ENCODE measurements at regions not wholly inside any gene's neighbourhood (a gene's known extent, or its start where the extent isn't known, plus 50 kb on each side); places are given as distances from the start of the nearest gene placed in this dataset.

DNA sequence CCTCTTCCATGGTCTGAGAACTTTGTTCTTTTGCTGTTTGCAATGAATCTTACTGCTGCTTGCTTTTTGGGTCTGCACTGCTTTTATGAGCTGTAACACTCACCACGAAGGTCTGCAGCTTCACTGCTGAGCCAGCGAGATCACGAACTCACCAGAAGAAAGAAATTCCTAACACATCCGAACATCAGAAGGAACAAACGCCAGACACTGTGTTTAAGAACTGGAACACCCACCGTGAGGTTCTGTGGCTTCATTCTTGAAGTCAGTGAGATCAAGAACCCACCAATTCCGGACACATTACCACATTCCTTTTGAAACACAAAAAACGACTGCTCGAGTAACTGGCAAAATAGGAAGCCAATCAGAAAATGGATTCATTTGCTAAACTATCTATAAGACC is 471.8 kb downstream of the TFAP2A start:
- intact Hi-C loops (cut with micrococcal nuclease), result no loop called here

- intact Hi-C loops (cut with micrococcal nuclease), result no loop called here
These were observed 472.7 kb downstream of the TFAP2A start for GRCh38 chr6:9942131-9942530.

DNA sequence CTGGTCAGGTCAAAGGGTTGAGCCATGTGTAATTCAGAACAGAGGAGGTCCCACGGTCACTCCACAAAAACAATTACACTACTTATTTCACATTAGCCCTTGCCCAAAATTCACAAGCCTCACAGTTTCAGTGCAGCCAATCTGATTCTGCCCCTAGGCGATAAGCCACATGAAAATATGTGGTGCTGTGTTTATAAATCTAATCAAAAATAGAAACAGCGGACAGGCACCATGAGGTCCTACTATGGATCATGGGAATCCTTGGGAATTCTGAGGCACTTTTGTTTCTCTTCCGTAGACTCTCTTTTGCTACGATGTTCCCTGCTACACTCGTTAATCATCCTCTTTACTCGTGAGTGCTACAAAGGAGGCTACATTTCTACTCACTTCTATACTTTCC is 476.1 kb downstream of the TFAP2A start:
- intact Hi-C loops (cut with micrococcal nuclease), result no loop called here

GRCh38 chr6:9937031-9937763 is 477.7 kb downstream of the TFAP2A start:
- intact Hi-C loops (cut with micrococcal nuclease), result no loop called here

- intact Hi-C loops (cut with micrococcal nuclease), result no loop called here
These were observed 478.3 kb downstream of the TFAP2A start for GRCh38 chr6:9936551-9936950.

GRCh38 chr6:9933677-9934076 is 481.2 kb downstream of the TFAP2A start:
- intact Hi-C loops (cut with micrococcal nuclease), result no loop called here

DNA sequence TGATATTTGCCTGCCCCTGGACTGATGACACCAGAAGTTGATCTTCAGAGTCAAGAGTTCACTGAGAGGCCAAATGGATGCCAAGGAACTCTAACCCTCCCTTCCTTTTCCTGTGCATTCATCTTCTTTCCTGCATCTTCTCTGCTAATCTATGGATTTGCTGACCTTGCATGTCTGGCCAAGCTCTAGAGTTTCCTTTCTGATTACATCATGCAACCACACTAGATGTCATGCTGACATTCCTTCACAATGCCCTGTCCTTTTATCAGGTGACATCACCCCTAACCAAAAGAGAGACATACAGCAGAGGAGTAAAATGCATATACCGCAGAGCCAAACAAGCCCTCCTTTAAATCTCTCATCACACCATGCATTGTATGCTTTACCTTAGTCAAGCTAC is 487.6 kb downstream of the TFAP2A start:
- intact Hi-C loops (cut with micrococcal nuclease), result no loop called here

DNA sequence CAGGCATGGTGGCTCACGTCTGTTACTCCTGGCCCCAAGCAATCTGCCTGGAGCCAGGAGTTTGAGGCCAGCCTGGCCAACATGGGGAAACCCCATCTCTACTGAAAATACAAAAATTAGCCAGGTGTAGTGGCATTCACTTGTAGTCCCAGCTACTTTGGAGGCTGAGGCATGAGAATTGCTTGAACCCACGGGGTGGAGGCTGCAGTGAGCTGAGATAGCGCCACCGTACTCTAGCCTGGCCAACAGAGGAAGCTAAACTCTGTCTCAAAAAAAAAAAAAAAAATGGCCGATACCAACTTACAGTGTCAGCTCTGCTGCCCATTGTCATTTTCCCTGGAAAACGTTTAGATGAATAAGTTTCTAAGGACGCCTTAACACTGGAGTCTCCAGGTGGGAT is 489.9 kb downstream of the TFAP2A start:
- intact Hi-C loops (cut with micrococcal nuclease), result no loop called here

- intact Hi-C loops (cut with micrococcal nuclease), result no loop called here
These were observed 493.5 kb downstream of the TFAP2A start for GRCh38 chr6:9921366-9921765.

DNA sequence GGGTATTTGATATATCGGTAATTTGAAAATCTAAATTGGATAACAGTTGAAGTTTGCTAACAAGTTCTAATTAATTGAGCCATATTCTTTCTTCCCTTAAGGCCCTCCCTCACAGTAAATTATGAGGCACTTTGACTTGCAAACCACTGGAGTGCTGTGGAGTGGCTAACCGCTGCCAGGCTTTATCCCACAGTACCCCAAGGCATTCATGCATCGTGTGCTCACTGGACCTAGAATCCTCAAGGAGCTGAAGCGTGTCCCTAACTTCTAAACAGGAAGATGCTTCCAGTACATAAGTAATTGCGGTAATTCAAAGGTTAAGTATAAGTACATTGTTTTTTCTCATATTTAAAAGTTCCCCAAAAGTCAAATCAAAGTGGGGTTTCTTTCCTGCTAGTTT is 499.9 kb downstream of the TFAP2A start:
- intact Hi-C loops (cut with micrococcal nuclease), result no loop called here

DNA sequence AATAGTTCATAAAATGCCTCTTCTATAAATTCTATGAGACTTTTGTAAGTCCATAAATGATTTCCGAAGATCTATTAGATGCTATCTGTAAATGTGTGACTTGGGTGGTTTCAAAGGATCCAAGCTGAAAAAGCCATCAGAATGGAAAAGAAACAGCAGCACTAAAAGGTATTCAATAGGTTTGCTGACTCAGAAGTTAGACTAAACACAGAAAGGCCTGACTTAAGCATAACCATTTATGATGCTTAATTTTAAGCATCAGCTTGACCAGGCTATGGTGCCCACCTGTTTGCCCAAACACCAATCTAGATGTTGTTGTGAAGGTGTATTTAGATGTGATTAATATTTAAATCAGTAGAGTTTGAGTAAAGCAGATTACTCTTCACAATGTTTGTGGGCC is 513.5 kb downstream of the TFAP2A start:
- intact Hi-C loops (cut with micrococcal nuclease), result no loop called here

DNA sequence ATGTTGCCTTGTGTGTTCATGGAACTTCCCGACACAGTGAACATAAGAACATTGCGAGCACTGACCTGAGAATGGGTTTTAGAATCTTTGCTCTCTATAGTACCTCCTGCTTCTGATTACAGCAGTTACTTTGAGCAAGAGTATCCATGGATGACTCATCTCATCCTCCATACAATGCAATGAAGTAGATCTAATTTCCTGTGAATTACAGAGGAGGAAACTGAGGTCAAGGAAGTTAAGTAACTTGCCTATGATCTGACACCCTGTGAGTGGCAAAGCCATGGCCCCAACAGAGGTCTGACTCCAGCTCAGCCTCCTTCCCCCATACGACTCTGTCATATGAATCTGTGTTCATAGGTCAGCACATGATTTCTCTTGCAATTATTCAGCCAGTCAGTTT is 518.1 kb downstream of the TFAP2A start:
- intact Hi-C loops (cut with micrococcal nuclease), result no loop called here

DNA sequence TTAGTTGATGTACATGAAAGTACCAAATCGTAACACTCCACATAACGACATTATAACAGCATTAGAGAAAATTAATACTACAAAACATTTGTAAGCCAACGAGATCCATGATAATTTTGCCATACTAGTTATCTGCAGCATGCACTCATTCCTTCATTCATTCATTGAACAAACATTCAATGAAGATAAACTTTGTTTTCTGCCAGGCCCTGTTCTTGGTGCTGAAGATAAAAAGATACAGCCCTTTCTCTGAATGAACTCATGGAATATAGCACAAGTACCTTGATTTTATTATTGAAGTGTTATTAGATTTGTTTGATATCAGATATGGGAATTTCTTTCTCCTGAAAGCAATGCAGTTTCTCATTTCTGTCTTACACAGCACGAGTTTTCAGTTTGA is 524.0 kb downstream of the TFAP2A start:
- intact Hi-C loops (cut with micrococcal nuclease), result no loop called here

- intact Hi-C loops (cut with micrococcal nuclease), result no loop called here
These were observed 524.4 kb downstream of the TFAP2A start for GRCh38 chr6:9890469-9890868.

DNA sequence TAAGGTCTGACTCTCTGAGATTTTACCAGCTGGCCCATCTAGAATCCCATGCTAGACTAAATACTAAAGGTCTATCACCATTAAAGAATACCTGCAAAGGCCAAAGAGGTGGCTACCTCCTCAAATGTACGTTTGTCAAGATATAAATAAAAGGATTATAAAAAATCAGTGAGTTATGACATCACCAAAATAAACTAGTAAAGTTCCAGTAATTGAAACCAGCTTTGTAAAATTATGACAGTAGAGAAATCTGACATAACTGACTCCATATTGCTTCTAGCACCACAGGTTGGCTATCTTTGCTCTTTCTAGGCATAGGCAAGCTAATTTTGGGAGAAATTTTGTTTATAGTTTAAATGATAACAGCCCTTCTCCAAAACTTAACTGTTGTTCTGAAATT is 536.3 kb downstream of the TFAP2A start:
- intact Hi-C loops (cut with micrococcal nuclease), result no loop called here

DNA sequence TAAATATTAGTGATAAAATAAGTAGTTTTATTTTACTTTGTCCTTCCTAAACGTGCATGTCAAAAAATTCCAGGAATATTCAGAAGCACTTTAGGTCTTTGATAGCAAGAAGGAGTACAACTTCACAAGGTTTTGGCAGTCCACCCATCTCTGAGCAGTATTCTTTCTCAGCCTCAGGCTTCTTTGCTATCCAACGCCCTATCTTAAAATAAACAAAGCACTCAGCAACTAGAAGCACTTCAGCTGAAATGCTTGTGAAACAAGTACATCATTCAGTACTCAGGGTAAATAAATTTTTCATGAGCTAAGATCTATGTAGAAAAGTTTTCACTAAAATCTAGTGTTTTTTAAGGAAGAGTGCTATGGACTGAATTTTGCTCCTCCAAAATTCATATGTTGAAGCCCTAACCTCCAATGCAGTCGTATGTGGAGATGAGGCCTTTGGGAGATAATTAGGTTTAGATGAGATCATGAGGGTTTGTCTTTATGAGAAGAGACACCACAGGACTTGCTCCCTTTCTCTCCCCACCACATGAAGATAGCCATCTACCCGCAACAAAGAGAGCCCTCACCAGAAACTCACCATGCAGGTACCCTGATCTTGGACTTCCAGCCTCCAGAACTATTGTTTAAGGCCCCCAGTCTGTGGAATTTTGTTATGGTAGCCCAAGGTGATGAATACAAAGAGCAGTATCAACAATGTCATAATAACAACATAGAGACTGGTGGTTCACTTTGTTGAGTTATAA is 539.1 kb downstream of the TFAP2A start:
- intact Hi-C loops (cut with micrococcal nuclease), result no loop called here

DNA sequence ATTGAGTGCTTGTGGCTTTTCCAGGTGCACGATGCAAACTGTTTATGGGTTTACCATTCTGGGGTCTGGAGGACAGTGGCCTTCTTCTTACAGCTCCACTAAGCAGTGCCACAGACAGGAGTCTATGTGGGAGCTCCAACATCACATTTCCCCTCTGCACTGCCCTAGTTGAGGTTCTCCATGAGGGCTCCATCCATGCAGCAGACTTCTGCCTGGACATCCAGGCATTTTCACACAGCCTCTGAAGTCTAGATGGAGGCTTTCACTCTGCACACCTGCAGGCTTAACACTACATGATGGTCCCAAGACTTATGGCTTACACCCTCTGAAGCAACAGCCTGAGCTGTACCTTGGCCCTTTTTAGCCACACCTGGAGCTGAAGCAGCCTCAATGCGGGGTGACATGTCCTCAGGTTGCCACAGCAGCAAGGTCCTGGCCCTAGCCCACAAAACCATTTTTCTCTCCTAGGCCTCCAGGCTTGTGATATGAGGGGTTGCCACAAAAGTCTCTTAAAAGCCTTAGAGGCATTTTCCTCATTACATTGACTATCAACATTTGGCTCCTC is 552.2 kb downstream of the TFAP2A start:
- intact Hi-C loops (cut with micrococcal nuclease), result no loop called here

DNA sequence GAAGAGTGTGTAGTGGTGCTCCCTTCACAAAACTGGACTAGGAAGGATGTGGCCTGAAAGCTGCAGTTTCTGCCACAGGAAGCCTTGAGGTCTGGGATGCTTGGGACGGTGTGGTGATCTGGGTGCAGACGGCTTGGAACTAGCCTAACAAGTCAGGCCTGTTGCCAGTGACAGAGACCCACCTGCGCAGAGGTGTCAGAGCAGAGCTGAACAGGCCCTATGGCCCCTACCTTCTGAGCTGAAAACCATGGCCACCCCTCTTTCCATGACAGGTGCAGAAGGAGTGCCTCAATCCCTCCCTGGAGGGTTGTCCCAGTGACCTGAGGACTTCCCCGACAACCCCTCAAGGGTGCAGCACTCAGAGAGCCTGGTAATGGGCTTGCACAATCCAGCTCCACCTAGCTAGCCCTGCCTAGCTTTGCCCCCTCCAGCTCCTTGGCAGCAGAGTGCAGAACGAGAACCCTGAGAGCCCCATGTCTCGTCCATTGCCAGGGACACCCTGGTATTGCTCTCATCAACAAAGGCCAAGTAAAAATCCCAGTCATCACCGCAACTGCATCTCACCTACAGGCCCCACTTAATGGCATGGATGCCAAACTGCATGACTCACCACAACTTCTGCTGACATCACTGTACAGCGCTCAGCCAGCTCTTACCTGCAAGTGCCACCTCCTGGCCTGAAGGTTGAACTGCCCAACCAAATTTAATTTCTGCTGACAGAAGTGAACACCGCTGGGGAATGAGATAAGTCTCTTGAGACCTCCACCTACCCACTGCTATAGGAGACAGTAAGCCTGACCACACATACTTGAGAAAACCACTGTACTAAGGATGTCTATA is 563.1 kb downstream of the TFAP2A start:
- intact Hi-C loops (cut with micrococcal nuclease), result no loop called here

- intact Hi-C loops (cut with micrococcal nuclease), result no loop called here
These were observed 563.9 kb downstream of the TFAP2A start for GRCh38 chr6:9851006-9851405.

GRCh38 chr6:9848094-9848493 is 566.8 kb downstream of the TFAP2A start:
- intact Hi-C loops (cut with micrococcal nuclease), result no loop called here

- intact Hi-C loops (cut with micrococcal nuclease), result no loop called here
These were observed 572.8 kb downstream of the TFAP2A start for GRCh38 chr6:9841886-9842725.

All from T-helper 1 cell treated with Interleukin-12 subunit alpha and Interleukin-12 subunit beta and Interleukin-4 antibody, amounts not matched to agents 30 ng/mL and 1 ng/mL, for 36 hours (primary cell).